ENCODE measurements at regions not wholly inside any gene's neighbourhood (a gene's known extent, or its start where the extent isn't known, plus 50 kb on each side); places are given as distances from the start of the nearest gene placed in this dataset.
A peak's percentile ranks its signal among the peaks of the same experiment; 100 is the strongest.

- Mint-ChIP-seq H3K36me3 (ENCODE audit: low read depth) (peaks cover 14% of the 10 kb centered on the region), H3K9me3 (peaks cover 11% of the 10 kb centered on the region), H3K27me3 (ENCODE audit: low read depth) (no peaks in the 10 kb centered on the region), H3K4me1 (peaks cover 56% of the 10 kb centered on the region), H3K27ac (ENCODE audit: unreplicated experiment) (no peak overlapping the region), H3K4me3 (no peak overlapping the region)
- DNase-seq (ENCODE audit: low read depth, low spot score) = no peak
- TF ChIP-seq CTCF (conservative IDR thresholded peaks at IDR 0.05) = no peak
These were observed 130.6 kb downstream of the TSN start for GRCh38 chr2:121886059-121886458.

GRCh38 chr2:121887513-121888188 is 132.2 kb downstream of the TSN start:
- Mint-ChIP-seq H3K4me3 (no peak overlapping the region), H3K4me1 (peaks cover 63% of the 10 kb centered on the region), H3K27ac (ENCODE audit: unreplicated experiment) (peak overlapping the region; percentile 78), H3K36me3 (ENCODE audit: low read depth) (peaks cover 10% of the 10 kb centered on the region), H3K27me3 (ENCODE audit: low read depth) (no peaks in the 10 kb centered on the region), H3K9me3 (peaks cover 10% of the 10 kb centered on the region)
- no peak for TF ChIP-seq CTCF (conservative IDR thresholded peaks at IDR 0.05)
- no peak for DNase-seq (ENCODE audit: low read depth, low spot score)

- TF ChIP-seq CTCF (conservative IDR thresholded peaks at IDR 0.05) = peak; percentile 59
- peak overlapping the region; percentile 66 for H3K27ac Mint-ChIP-seq (ENCODE audit: unreplicated experiment)
- H3K9me3 Mint-ChIP-seq = peaks cover 10% of the 10 kb centered on the region
- H3K36me3 Mint-ChIP-seq (ENCODE audit: low read depth) = peaks cover 10% of the 10 kb centered on the region
- peaks cover 61% of the 10 kb centered on the region for H3K4me1 Mint-ChIP-seq
- no peaks in the 10 kb centered on the region for H3K27me3 Mint-ChIP-seq (ENCODE audit: low read depth)
- no peak for DNase-seq (ENCODE audit: low read depth, low spot score)
- H3K4me3 Mint-ChIP-seq = no peak overlapping the region
These were observed 132.7 kb downstream of the TSN start for GRCh38 chr2:121888189-121888557.

- Mint-ChIP-seq H3K9me3 (peaks cover 5% of the 10 kb centered on the region), H3K27me3 (ENCODE audit: low read depth) (no peaks in the 10 kb centered on the region), H3K4me3 (no peak overlapping the region), H3K27ac (ENCODE audit: unreplicated experiment) (peak overlapping the region; percentile 63), H3K4me1 (peaks cover 52% of the 10 kb centered on the region), H3K36me3 (ENCODE audit: low read depth) (peaks cover 7% of the 10 kb centered on the region)
- TF ChIP-seq CTCF (conservative IDR thresholded peaks at IDR 0.05) = no peak
- no peak for DNase-seq (ENCODE audit: low read depth, low spot score)
These were observed 134.6 kb downstream of the TSN start for GRCh38 chr2:121890041-121890440.

GRCh38 chr2:121895723-121896571 is 140.5 kb downstream of the TSN start:
- Mint-ChIP-seq H3K4me3 (no peak overlapping the region), H3K27me3 (ENCODE audit: low read depth) (no peaks in the 10 kb centered on the region), H3K4me1 (peaks cover 47% of the 10 kb centered on the region), H3K27ac (ENCODE audit: unreplicated experiment) (peak overlapping the region; percentile 91), H3K36me3 (ENCODE audit: low read depth) (peaks cover 5% of the 10 kb centered on the region), H3K9me3 (no peaks in the 10 kb centered on the region)
- TF ChIP-seq CTCF (conservative IDR thresholded peaks at IDR 0.05) = no peak
- DNase-seq (ENCODE audit: low read depth, low spot score) = no peak

Data from neural crest cell (in vitro differentiated cells).